GM12891 (cell line): ENCODE measurements at regions not wholly inside any gene's neighbourhood (a gene's known extent, or its start where the extent isn't known, plus 50 kb on each side); places are given as distances from the start of the nearest gene placed in this dataset.

ENCODE experiments used
- PAX5 ChIP-seq: IDR thresholded peaks from 2 replicates; pipeline ENCODE4 v1.6.1; 2011; ENCODE audit warnings: low read length, moderate library complexity, mild to moderate bottlenecking; ENCODE audit not compliant: insufficient read depth, severe bottlenecking
- POLR2A ChIP-seq: IDR thresholded peaks from 2 replicates; pipeline ENCODE4 v1.6.1; 2011; ENCODE audit warnings: low read depth, low read length, control low read depth
- POLR2AphosphoS5 ChIP-seq: IDR thresholded peaks from 2 replicates; pipeline ENCODE4 v1.6.1; 2011; ENCODE audit warnings: low read depth, low read length, control low read depth
- SPI1 ChIP-seq: IDR thresholded peaks from 2 replicates; pipeline ENCODE4 v1.6.1; 2011; ENCODE audit warnings: low read depth, low read length, control low read depth
- TAF1 ChIP-seq: IDR thresholded peaks from 2 replicates; pipeline ENCODE4 v1.6.1; 2011; ENCODE audit warnings: low read depth, low read length, control low read depth

DNA sequence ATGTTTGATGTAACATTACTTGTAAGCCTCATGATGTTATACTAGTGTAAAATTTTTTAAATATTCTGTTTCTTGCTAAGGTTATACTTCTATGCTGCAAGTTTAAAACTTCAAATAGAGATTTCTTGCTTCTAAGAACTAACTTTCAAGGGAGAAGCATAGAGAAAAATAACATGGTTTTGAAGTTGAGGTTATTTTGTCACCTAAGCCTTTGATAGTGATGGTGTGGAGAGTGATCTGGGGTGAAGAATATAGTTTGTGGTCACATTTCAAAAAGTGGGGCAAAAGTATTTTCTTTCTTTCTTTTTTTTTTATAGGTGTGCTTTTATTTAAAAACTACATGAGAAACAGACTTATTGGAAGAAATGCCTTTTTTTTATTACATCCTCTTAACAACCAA is 162.4 kb downstream of the GATA3 start:
- TF ChIP-seq POLR2A (no peak), TAF1 (no peak), POLR2AphosphoS5 (no peak), SPI1 (no peak), PAX5 (no peak)
